T47D (cell line): ENCODE measurements at regions not wholly inside any gene's neighbourhood (a gene's known extent, or its start where the extent isn't known, plus 50 kb on each side); places are given as distances from the start of the nearest gene placed in this dataset.
"Not testable (repeated sequence)": the region's sequence is repeated elsewhere in the genome, so short reads cannot be mapped to it uniquely, and the experiment has no call there.

Experiments used
- DNase-seq, 2 experiments: peaks; one replicate each; pipeline versions ENCODE4 v3.0.0 to v3.0.0-alpha.2; 2011 to 2012; ENCODE audit warnings: low read depth in 1 of 2, low spot score in 1 of 2
- JUND ChIP-seq: IDR thresholded peaks from 2 replicates; pipeline ENCODE4 v1.6.1; 2012; ENCODE audit warnings: low read depth
- in situ Hi-C: cut with HindIII; loops from 2 replicates; pipeline ENCODE4 v1.10.0; 2016; ENCODE audit warnings: low sequenced_read_pairs, low pct_unique_long_range_greater_than_20kb

- in situ Hi-C loops, DNase-seq: not testable (repeated sequence)
Measured at GRCh38 chr15:24385258-24385657, 290.3 kb upstream of the NPAP1 start.

GRCh38 chr15:24394303-24394702 is 281.3 kb upstream of the NPAP1 start:
- in situ Hi-C loops, result no loop called here
- no peak for DNase-seq
- no peak for TF ChIP-seq JUND

GRCh38 chr15:24412649-24413048 is 262.9 kb upstream of the NPAP1 start:
- in situ Hi-C loops, DNase-seq: not testable (repeated sequence)

- in situ Hi-C loops, DNase-seq: not testable (repeated sequence)
Measured at GRCh38 chr15:24426286-24427054, 249.1 kb upstream of the NPAP1 start.

GRCh38 chr15:24427055-24427400 is 248.5 kb upstream of the NPAP1 start:
- in situ Hi-C loops, DNase-seq: not testable (repeated sequence)

GRCh38 chr15:24435075-24435820 is 240.3 kb upstream of the NPAP1 start:
- in situ Hi-C loops, result not testable (repeated sequence)

GRCh38 chr15:24437270-24437669 is 238.3 kb upstream of the NPAP1 start:
- in situ Hi-C loops, DNase-seq: not testable (repeated sequence)

More at GRCh38 chr15:24435075-24435820, 240.3 kb upstream of the NPAP1 start:
- DNase-seq, result not testable (repeated sequence)

- in situ Hi-C loops, DNase-seq: not testable (repeated sequence)
Measured at GRCh38 chr15:24437735-24438134, 237.8 kb upstream of the NPAP1 start.

GRCh38 chr15:24477107-24478025 is 198.2 kb upstream of the NPAP1 start:
- in situ Hi-C loops, result not testable (repeated sequence)

GRCh38 chr15:24485885-24486567 is 189.5 kb upstream of the NPAP1 start:
- in situ Hi-C loops, result not testable (repeated sequence)
- DNase-seq, result peak in 1 of 2 experiments; percentile 22

More at GRCh38 chr15:24477107-24478025, 198.2 kb upstream of the NPAP1 start:
- not testable (repeated sequence) for DNase-seq

- in situ Hi-C loops, DNase-seq: not testable (repeated sequence)
Measured at GRCh38 chr15:24488164-24488907, 187.2 kb upstream of the NPAP1 start.

GRCh38 chr15:24505216-24505615 is 170.4 kb upstream of the NPAP1 start:
- DNase-seq, in situ Hi-C loops: not testable (repeated sequence)

- DNase-seq, in situ Hi-C loops: not testable (repeated sequence)
Measured at GRCh38 chr15:24509714-24510113, 165.9 kb upstream of the NPAP1 start.

- DNase-seq, in situ Hi-C loops: not testable (repeated sequence)
Measured at GRCh38 chr15:24511598-24511997, 164.0 kb upstream of the NPAP1 start.

GRCh38 chr15:24518772-24519171 is 156.8 kb upstream of the NPAP1 start:
- in situ Hi-C loops, DNase-seq: not testable (repeated sequence)

- in situ Hi-C loops, DNase-seq: not testable (repeated sequence)
Measured at GRCh38 chr15:24531235-24531634, 144.3 kb upstream of the NPAP1 start.
